WTC11 (cell line): ENCODE measurements at regions not wholly inside any gene's neighbourhood (a gene's known extent, or its start where the extent isn't known, plus 50 kb on each side); places are given as distances from the start of the nearest gene placed in this dataset.

Experiments
- ATF2 ChIP-seq: sonication (generic); formaldehyde crosslinking; IDR thresholded peaks from 2 replicates; pipeline ENCODE4 v1.8.1; 2022; ENCODE audit warnings: low read depth, missing genetic modification reagents, borderline replicate concordance
- CBFB ChIP-seq: sonication (generic); formaldehyde crosslinking; IDR thresholded peaks from 2 replicates; pipeline ENCODE4 v1.8.1; 2022; ENCODE audit warnings: mild to moderate bottlenecking, low read depth, missing genetic modification reagents
- CREB1 ChIP-seq: sonication (generic); formaldehyde crosslinking; IDR thresholded peaks from 2 replicates; pipeline ENCODE4 v1.8.0; 2023; ENCODE audit warnings: mild to moderate bottlenecking, missing genetic modification reagents
- CTCF ChIP-seq: fragments of 200-600 bp; IDR thresholded peaks from 2 replicates; pipeline ENCODE4 v1.8.0; 2022; ENCODE audit warnings: antibody characterized with exemption
- FOXJ3 ChIP-seq: sonication (generic); formaldehyde crosslinking; IDR thresholded peaks from 2 replicates; pipeline ENCODE4 v1.9.0; 2021; ENCODE audit warnings: missing genetic modification reagents, mild to moderate bottlenecking, borderline replicate concordance
- MAX ChIP-seq: sonication (generic); formaldehyde crosslinking; IDR thresholded peaks from 2 replicates; pipeline ENCODE4 v1.8.0; 2022; ENCODE audit warnings: mild to moderate bottlenecking, missing genetic modification reagents
- MXD4 ChIP-seq: fragments of 250-450 bp; sonication (Bioruptor Pico); IDR thresholded peaks from 2 replicates; pipeline ENCODE4 v1.8.0; 2021; ENCODE audit warnings: mild to moderate bottlenecking, moderate library complexity, borderline replicate concordance
- TEAD4 ChIP-seq: sonication (generic); formaldehyde crosslinking; IDR thresholded peaks from 2 replicates; pipeline ENCODE4 v1.8.0; 2022; ENCODE audit warnings: mild to moderate bottlenecking, missing genetic modification reagents

- TF ChIP-seq CTCF = no peak
- no peak for TF ChIP-seq TEAD4 (CRISPR knock-in tag)
- no peak for TF ChIP-seq ATF2
- TF ChIP-seq MXD4 (CRISPR knock-in tag) = no peak
- no peak for TF ChIP-seq CREB1
- TF ChIP-seq CBFB (CRISPR knock-in tag) = no peak
- no peak for TF ChIP-seq MAX (CRISPR knock-in tag)
- TF ChIP-seq FOXJ3 (CRISPR knock-in tag) = no peak
These were observed 291.7 kb upstream of the RRP15 start for GRCh38 chr1:217993439-217993838.
